Endometrium (tissue), 2 donors: ENCODE measurements at regions not wholly inside any gene's neighbourhood (a gene's known extent, or its start where the extent isn't known, plus 50 kb on each side); places are given as distances from the start of the nearest gene placed in this dataset.
A peak's percentile ranks its signal among the peaks of the same experiment; 100 is the strongest.
"Not testable (repeated sequence)": the region's sequence is repeated elsewhere in the genome, so short reads cannot be mapped to it uniquely, and the experiment has no call there.

Experiments
- FAIRE-seq: peaks from 2 replicates; lab custom pipeline; 2012; peaks lifted over from hg19 to GRCh38; lab: Jason Lieb, UNC
- donor health status: control.
- donor health status: control.

- no peak for FAIRE-seq
These were observed 609.9 kb downstream of the CCSER2 start for GRCh38 chr10:84938117-84938905.

- FAIRE-seq, result no peak
These were observed 615.2 kb downstream of the CCSER2 start for GRCh38 chr10:84943541-84943940.

GRCh38 chr10:84944187-84944586 lies 615.8 kb downstream of the CCSER2 start:
- FAIRE-seq, result no peak

- no peak for FAIRE-seq
These were observed 617.4 kb downstream of the CCSER2 start for GRCh38 chr10:84945791-84946190.

DNA sequence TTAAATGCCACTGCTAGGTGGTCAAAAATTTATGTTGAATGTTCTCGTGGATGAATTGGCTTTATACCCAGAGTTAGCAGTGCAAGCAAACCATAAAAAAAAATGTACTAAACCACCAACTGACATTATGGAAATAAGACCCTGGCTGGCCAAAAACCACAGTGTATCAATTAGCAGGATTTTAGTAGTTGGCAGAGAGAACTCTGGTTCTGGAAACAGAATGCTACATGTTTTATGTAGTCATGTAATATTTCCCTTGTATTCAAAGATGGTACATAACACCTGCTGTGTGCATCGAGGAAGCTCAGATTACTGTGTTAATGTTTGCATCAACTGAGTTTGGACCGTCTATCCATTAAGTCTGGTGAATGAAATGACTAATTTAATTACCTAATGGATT lies 618.5 kb downstream of the CCSER2 start:
- no peak for FAIRE-seq

- no peak for FAIRE-seq
These were observed 620.3 kb downstream of the CCSER2 start for GRCh38 chr10:84948644-84949043.

GRCh38 chr10:84951616-84952015 lies 623.2 kb downstream of the CCSER2 start:
- FAIRE-seq, result no peak

DNA sequence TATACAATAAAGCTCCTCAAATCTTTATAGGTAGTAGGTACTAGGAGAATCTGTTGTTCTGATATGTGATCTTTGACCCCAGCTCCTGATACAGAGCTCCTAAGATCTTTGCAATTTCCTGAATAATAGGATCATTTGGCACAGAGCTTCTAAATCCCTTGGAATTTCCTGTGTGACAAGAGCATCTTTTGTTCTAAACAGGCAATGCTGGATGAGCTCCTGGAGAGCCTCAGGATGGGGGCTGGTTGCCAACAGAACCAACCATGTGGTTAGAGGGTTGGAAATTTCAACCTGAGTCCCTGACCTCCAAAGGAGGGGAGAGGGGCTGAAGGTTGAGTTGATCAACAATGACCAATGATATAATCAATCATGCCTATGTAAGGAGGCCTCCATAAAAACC lies 629.0 kb downstream of the CCSER2 start:
- no peak for FAIRE-seq

DNA sequence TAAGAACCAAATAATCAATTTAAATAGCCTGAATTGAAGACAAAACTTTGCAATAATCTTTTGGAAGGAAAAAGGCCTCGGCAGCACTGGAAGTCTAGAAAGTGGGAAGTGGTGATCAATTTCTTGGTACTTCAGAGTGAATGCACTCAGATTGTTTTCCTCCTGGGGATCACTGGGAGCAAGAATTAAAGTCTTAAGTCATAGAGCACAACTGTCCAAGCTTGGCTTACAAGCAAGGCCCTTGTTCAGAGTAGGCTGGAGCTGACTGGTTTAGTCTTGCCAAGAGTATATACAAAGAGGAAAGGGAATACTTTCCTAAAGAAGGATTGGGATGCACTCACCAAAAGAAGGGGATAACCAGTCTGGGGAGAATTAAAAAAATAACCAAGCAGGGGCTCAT lies 637.1 kb downstream of the CCSER2 start:
- FAIRE-seq, result no peak

DNA sequence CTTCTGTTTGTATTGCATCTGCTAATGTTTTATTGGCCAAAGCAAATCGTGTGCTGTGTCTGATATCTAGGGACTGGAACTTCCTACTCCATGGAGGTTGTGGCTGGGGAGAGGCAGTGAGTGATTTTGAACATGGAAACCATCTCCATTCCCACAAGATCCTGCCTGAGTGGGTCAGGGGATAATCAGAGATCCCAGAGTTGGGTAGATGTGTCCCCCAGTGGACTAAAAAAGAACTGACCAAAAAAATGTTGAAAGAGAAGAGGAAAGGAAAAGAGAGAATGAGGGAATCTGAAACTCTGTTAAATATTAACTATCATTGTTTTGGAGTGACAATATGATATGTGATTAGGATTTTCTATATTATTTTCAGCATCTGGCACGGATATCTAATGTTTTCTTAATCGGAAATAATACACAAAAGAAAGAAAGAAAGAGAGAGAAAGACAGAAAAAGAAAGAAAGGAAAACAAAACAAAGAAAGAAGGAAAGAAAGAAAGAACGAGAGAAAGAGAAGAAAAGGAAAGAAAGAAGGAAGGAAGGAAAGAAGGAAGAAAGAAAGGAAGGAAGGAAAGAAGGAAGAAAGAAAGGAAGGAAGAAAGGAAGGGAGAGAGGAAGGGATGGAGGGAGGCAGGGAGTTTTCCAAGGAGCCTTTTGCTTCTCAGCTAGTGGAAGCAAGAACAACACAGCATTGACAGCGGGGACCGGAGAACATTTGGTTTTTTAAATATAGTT lies 638.5 kb downstream of the CCSER2 start:
- FAIRE-seq, result no peak

GRCh38 chr10:84969297-84969696 lies 640.9 kb downstream of the CCSER2 start:
- not testable (repeated sequence) for FAIRE-seq

DNA sequence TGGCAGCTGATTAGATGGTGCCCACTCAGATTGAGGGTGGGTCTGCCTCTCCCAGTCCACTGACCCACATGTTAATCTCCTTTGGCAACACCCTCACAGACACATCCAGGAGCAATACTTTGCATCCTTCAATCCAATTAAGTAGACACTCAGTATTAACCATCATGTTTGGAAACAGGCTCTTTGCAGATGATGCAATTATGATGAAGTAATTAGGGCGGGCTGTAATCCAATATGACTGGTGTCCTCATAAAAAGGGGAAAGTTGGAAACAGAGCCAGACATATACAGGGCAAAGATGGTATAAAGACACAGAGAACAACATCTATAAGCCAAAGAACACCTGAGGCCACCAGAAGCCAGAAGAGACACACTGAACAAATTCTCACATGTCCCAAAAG lies 658.6 kb downstream of the CCSER2 start:
- no peak for FAIRE-seq

DNA sequence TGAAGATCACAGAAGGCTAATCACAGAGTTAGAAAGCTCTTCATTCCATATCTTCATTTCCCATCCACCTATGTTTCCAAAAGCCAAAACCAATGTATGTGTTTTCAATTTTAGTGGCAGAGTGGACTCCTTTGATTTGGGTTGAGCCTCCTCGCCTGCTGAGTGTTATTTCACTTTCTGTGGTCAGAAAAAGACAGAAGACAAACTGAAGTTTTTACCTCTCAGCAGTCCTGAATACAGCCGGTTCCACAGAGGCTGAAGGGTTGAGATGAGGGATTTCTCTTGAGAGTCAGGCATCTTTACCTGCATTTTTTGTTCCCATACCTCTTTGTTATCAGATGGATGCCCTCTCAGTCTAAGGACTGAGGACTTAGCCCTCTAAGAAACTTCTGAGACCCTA lies 659.6 kb downstream of the CCSER2 start:
- no peak for FAIRE-seq

DNA sequence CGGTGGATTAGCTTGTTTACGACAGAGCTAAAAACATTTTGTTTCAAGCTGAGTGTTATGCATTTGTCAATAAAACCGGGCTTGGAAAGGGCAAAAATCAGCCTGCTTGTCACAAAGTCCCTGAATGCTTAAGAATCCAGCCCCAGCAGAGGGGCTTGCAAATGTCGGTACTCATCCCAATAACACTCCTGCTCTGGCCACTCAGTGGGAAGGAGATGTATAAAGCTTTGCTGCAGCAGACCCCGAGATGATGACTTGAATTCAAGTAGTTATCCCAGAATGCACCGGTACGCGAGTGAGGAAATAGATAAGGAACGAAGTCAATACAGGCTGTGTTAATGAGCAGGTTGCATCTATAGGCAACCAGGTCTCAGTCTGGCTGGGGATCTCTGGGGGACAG lies 662.3 kb downstream of the CCSER2 start:
- FAIRE-seq, result no peak

DNA sequence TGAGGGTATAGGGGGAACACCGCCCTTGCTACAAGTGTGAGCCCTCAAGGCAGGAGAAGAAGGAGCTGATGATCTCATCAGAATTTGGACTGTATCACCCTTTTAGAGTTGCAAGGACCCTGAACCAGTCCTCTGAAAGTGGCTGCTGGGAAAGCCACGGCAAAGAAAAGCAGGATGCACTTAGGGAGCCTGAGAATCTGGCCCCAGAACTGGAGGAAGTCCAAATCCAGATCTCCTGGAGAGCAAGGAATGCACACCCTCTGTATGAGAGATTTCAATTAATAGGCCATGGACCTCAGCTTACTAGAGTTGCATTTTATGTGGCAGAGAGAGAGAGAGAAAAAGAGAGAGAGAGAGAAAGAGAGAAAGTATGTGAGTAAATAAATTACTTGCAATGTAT lies 662.9 kb downstream of the CCSER2 start:
- no peak for FAIRE-seq

GRCh38 chr10:84993251-84994035 lies 665.1 kb downstream of the CCSER2 start:
- no peak for FAIRE-seq

DNA sequence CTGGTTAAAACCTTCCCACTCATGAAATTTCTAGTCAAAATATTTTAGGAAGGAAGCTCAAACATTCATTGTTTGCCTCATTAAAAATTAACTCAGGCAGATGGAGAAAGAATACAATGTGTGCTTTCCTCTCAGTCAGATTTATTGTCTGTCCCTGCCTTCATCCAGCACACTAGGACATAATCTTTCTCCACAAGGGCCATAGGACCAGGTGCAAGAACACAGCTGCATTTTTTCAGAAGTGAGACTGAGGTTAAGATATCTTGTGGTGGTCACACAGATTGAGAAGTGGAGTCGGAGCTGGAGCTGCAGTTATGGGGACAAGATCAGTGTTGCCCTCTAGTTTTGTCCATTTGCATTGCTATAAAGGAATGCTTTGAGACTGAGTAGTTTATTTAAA lies 666.3 kb downstream of the CCSER2 start:
- peak; percentile 98 for FAIRE-seq

DNA sequence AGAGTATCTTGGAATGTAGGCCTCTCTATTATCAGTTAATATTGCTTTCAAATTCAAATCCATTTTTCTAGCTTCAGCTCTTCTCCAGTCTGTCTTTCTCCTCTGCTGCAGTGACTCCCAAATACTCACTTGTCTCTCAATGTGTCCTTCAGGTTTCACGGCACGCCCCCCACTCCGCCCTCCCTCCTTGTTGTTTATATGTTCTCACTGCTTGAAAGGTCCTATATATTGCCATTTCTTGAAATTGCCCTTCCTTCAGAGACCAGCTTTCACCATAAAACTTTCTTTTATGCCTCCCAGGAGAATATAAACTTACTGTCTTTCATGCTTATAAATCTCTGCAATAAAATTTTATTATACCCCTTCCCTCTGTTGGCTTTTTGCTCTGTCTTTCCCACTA lies 668.2 kb downstream of the CCSER2 start:
- no peak for FAIRE-seq

- no peak for FAIRE-seq
These were observed 669.5 kb downstream of the CCSER2 start for GRCh38 chr10:84997870-84998269.

DNA sequence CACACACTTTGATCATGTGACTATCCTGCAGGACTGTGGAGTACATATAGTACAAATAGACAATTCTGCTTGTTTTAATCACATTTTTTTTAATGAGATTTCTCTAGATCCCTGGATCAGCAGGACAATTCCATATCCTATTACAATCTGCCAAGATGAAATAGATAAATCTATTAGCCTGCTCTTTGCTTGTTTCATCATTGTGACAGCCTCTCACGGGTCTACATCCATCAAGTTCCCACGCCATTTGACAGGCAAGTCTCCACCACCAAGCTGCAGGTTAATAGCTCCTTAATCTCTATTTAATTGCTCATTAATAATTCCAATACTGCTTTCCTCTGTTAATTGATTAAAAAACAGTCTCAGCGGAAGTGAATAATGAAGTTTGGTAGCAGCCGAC lies 671.5 kb downstream of the CCSER2 start:
- no peak for FAIRE-seq

GRCh38 chr10:85003083-85003482 lies 674.7 kb downstream of the CCSER2 start:
- no peak for FAIRE-seq

GRCh38 chr10:85008488-85009184 lies 680.2 kb downstream of the CCSER2 start:
- FAIRE-seq, result no peak
